Osteocyte (in vitro differentiated cells): ENCODE measurements at regions not wholly inside any gene's neighbourhood (a gene's known extent, or its start where the extent isn't known, plus 50 kb on each side); places are given as distances from the start of the nearest gene placed in this dataset.

Experiments used
- DNase-seq: peaks from one replicate; pipeline ENCODE4 v3.0.0; 2021; ENCODE audit warnings: mixed read lengths; ENCODE audit not compliant: unreplicated experiment; ENCODE audit errors: extremely low spot score
- H3K27ac Mint-ChIP-seq: one replicate; pipeline ENCODE4 v1.8.0; 2021; ENCODE audit warnings: mild to moderate bottlenecking, mixed read lengths; ENCODE audit not compliant: unreplicated experiment
- H3K27me3 Mint-ChIP-seq: one replicate; pipeline ENCODE4 v1.8.0; 2021; ENCODE audit warnings: mixed read lengths; ENCODE audit not compliant: unreplicated experiment
- H3K36me3 Mint-ChIP-seq: one replicate; pipeline ENCODE4 v1.8.0; 2021; ENCODE audit warnings: mixed read lengths; ENCODE audit not compliant: unreplicated experiment
- H3K4me1 Mint-ChIP-seq: one replicate; pipeline ENCODE4 v1.8.0; 2021; ENCODE audit warnings: mixed read lengths; ENCODE audit not compliant: unreplicated experiment
- H3K4me3 Mint-ChIP-seq: one replicate; pipeline ENCODE4 v1.8.0; 2021; ENCODE audit warnings: mild to moderate bottlenecking, moderate library complexity, mixed read lengths; ENCODE audit not compliant: unreplicated experiment
- H3K9me3 Mint-ChIP-seq: one replicate; pipeline ENCODE4 v1.8.0; 2021; ENCODE audit warnings: mixed read lengths; ENCODE audit not compliant: unreplicated experiment
- TF ChIP-seq, protein P1 (sequence below): fragments of 200-600 bp; sonication (generic); IDR thresholded peaks from 2 replicates; pipeline ENCODE4 v1.5.0; 2021; ENCODE audit warnings: antibody characterized with exemption, mild to moderate bottlenecking, moderate library complexity

- no peak for DNase-seq
- Mint-ChIP-seq H3K9me3 (no peaks in the 10 kb centered on the region), H3K36me3 (no peaks in the 10 kb centered on the region), H3K27ac (no peak overlapping the region), H3K4me3 (no peak overlapping the region), H3K4me1 (peaks cover 8% of the 10 kb centered on the region), H3K27me3 (no peaks in the 10 kb centered on the region)
- TF ChIP-seq, protein P1, sequence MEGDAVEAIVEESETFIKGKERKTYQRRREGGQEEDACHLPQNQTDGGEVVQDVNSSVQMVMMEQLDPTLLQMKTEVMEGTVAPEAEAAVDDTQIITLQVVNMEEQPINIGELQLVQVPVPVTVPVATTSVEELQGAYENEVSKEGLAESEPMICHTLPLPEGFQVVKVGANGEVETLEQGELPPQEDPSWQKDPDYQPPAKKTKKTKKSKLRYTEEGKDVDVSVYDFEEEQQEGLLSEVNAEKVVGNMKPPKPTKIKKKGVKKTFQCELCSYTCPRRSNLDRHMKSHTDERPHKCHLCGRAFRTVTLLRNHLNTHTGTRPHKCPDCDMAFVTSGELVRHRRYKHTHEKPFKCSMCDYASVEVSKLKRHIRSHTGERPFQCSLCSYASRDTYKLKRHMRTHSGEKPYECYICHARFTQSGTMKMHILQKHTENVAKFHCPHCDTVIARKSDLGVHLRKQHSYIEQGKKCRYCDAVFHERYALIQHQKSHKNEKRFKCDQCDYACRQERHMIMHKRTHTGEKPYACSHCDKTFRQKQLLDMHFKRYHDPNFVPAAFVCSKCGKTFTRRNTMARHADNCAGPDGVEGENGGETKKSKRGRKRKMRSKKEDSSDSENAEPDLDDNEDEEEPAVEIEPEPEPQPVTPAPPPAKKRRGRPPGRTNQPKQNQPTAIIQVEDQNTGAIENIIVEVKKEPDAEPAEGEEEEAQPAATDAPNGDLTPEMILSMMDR, result no peak
These were observed 478.6 kb downstream of the EFNB2 start for GRCh38 chr13:106056851-106057250.

DNA sequence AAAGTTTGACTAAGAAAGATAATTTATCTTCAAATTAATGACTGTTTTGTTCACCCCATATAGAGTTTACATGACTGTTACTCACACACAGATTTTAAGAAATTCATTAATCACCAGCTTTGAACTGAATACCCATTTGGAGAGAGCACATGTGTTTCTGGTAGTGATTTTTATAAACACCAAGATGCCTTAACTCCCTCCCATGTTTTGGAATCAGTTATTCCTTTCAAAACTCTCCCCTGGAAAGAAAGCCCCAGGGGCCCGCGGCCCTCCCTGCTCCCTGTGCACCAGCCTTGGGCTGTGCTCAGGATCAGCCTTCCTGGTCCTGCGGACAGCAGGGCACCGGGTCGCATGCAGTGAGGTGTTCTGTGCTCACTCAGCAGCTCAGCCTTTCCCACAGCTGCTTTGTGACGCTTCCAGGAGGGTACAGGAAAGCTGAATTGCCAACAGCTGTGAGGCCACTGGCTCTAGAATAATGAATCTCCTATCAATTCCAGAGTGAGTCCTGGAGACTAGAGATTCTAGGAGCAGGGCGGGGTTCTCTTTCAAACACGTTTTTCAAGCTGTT is 483.2 kb downstream of the EFNB2 start:
- H3K36me3 Mint-ChIP-seq, result no peaks in the 10 kb centered on the region
- peak overlapping the region; percentile 71 for H3K27ac Mint-ChIP-seq
- H3K9me3 Mint-ChIP-seq, result peaks cover 3% of the 10 kb centered on the region
- H3K27me3 Mint-ChIP-seq, result no peaks in the 10 kb centered on the region
- TF ChIP-seq, protein P1, result no peak
- H3K4me1 Mint-ChIP-seq, result peaks cover 11% of the 10 kb centered on the region
- no peak overlapping the region for H3K4me3 Mint-ChIP-seq
- no peak for DNase-seq

GRCh38 chr13:106049171-106049570 is 486.3 kb downstream of the EFNB2 start:
- Mint-ChIP-seq H3K27ac (no peak overlapping the region), H3K36me3 (no peaks in the 10 kb centered on the region)

GRCh38 chr13:106048386-106048785 is 487.1 kb downstream of the EFNB2 start:
- Mint-ChIP-seq H3K36me3 (no peaks in the 10 kb centered on the region), H3K4me3 (no peak overlapping the region), H3K27ac (no peak overlapping the region), H3K9me3 (peaks cover 3% of the 10 kb centered on the region), H3K4me1 (peaks cover 11% of the 10 kb centered on the region), H3K27me3 (no peaks in the 10 kb centered on the region)
- no peak for DNase-seq
- TF ChIP-seq, protein P1, result no peak

More at GRCh38 chr13:106049171-106049570, 486.3 kb downstream of the EFNB2 start:
- H3K4me1 Mint-ChIP-seq, result peaks cover 11% of the 10 kb centered on the region
- no peaks in the 10 kb centered on the region for H3K27me3 Mint-ChIP-seq
- peaks cover 3% of the 10 kb centered on the region for H3K9me3 Mint-ChIP-seq
- TF ChIP-seq, protein P1, result no peak
- no peak for DNase-seq
- H3K4me3 Mint-ChIP-seq, result no peak overlapping the region

- no peaks in the 10 kb centered on the region for H3K36me3 Mint-ChIP-seq
- H3K9me3 Mint-ChIP-seq, result peaks cover 3% of the 10 kb centered on the region
- H3K4me1 Mint-ChIP-seq, result peaks cover 11% of the 10 kb centered on the region
- H3K4me3 Mint-ChIP-seq, result no peak overlapping the region
- no peak overlapping the region for H3K27ac Mint-ChIP-seq
- no peaks in the 10 kb centered on the region for H3K27me3 Mint-ChIP-seq
- no peak for DNase-seq
- TF ChIP-seq, protein P1, result no peak
These were observed 487.6 kb downstream of the EFNB2 start for GRCh38 chr13:106047859-106048258.
